Thyroid gland (tissue), 4 donors: ENCODE measurements at regions not wholly inside any gene's neighbourhood (a gene's known extent, or its start where the extent isn't known, plus 50 kb on each side); places are given as distances from the start of the nearest gene placed in this dataset.

Experiments
- DNase-seq, 2 donors: peaks; one replicate each; pipeline ENCODE4 v3.0.0-alpha.2; 2019
- H3K27ac ChIP-seq, 3 donors: fragments of 200-600 bp; sonication (generic); 1 replicate in 2 of 3; 2 replicates in 1 of 3; pipeline ENCODE4 v1.5.1; 2016 to 2019; ENCODE audit warnings: mild to moderate bottlenecking in 1 of 3, moderate library complexity in 1 of 3
- H3K27me3 ChIP-seq: fragments of 200-600 bp; sonication (generic); one replicate; pipeline ENCODE4 v1.5.1; 2019
- H3K36me3 ChIP-seq, 2 donors: fragments of 200-600 bp; sonication (generic); one replicate each; pipeline ENCODE4 v1.5.1; 2016 to 2019
- H3K4me1 ChIP-seq, 2 donors: fragments of 200-600 bp; sonication (generic); one replicate each; pipeline ENCODE4 v1.5.1; 2017 to 2019
- H3K4me3 ChIP-seq, 3 donors: fragments of 200-600 bp; sonication (generic); replicated peaks in 1 of 3; 1 replicate in 2 of 3; 2 replicates in 1 of 3; pipeline ENCODE4 v1.5.1; 2016; ENCODE audit warnings: mild to moderate bottlenecking in 1 of 3
- H3K9me3 ChIP-seq: fragments of 200-600 bp; sonication (generic); one replicate; pipeline ENCODE4 v1.5.1; 2017
- CTCF ChIP-seq, 6 experiments: fragments of 200-600 bp in 3 of 6; fragments of 450-650 bp in 3 of 6; sonication (generic) in 3 of 6; IDR thresholded peaks; one replicate each; pipeline ENCODE4 v1.5.1; 2016 to 2019; ENCODE audit warnings: antibody characterized with exemption in 6 of 6, mild to moderate bottlenecking in 2 of 6, inconsistent platforms in 1 of 6, moderate library complexity in 1 of 6
- POLR2A ChIP-seq, 2 donors: fragments of 450-650 bp; IDR thresholded peaks; one replicate each; pipeline ENCODE4 v1.6.1; 2017; ENCODE audit warnings: antibody characterized with exemption in 2 of 2, mild to moderate bottlenecking in 2 of 2, moderate library complexity in 1 of 2
- WGBS, 2 donors: methylation state at CpG; one replicate each; pipeline ENCODE4 v1.1.5; 2017; 5-methylcytosine and 5-hydroxymethylcytosine counted together
- intact Hi-C: fragments of 100-400 bp; cut with DNase I; formaldehyde crosslinking; loops from one replicate; pipeline ENCODE4 v1.15.1; 2023

- 61 to 62% methylated on average over 5 of the region's 5 CpGs for WGBS, 2 donors
- Histone ChIP-seq H3K36me3 (no peaks in the 10 kb centered on the region), H3K4me1 (no peaks in the 10 kb centered on the region), H3K4me3 (no peak overlapping the region), H3K27me3 (no peaks in the 10 kb centered on the region), H3K9me3 (no peaks in the 10 kb centered on the region), H3K27ac (no peak overlapping the region)
- TF ChIP-seq POLR2A (IDR thresholded peaks at IDR 0.05) = no peak
- TF ChIP-seq CTCF (IDR thresholded peaks at IDR 0.05) = no peak
- no peak for DNase-seq
- intact Hi-C loops = no loop called here
Observed at GRCh38 chr2:64823794-64824193, 165.4 kb upstream of the SLC1A4 start.

DNA sequence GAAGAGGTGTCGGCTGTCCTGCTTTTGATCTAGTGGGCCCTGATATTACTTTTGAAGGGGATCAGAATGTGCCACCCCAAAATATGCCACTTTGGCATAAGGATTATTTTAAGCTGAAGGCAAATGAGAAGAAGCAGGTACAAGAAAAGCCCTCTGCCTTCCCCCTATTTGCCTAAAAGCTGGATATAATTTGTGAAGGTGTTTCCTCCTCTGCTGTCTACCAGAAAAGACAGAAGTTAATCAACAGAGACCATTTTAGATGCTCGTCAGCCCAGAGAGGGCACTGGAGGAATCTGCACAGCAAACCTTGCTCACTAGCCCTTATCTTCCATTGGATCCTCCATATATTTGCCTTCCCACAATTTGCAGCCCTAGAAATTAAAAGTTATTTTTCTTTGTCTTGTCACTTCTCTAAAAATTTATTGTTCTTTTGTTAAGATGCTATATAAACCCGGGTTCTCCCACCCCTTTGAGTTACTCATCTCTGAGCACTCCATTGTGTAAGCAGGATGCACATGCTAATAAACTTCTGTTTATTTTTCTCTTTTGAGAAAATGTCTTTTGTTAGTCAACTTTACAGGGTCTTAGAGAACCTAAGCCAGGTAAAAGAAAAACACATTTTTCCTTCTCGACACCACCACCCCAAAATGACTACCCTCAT is 163.2 kb upstream of the SLC1A4 start:
- no peak for DNase-seq
- TF ChIP-seq POLR2A (IDR thresholded peaks at IDR 0.05) (no peak), CTCF (IDR thresholded peaks at IDR 0.05) (no peak)
- Histone ChIP-seq H3K4me1 (peaks cover 0 to 1% of the 10 kb centered on the region in 2 donors), H3K27me3 (no peaks in the 10 kb centered on the region), H3K9me3 (no peaks in the 10 kb centered on the region), H3K4me3 (no peak overlapping the region), H3K27ac (no peak overlapping the region), H3K36me3 (no peaks in the 10 kb centered on the region)
- intact Hi-C loops = no loop called here
- WGBS, 2 donors = 86 to 90% methylated on average over 4 of the region's 4 CpGs

GRCh38 chr2:64826703-64827102 is 162.5 kb upstream of the SLC1A4 start:
- TF ChIP-seq CTCF (IDR thresholded peaks at IDR 0.05) = no peak
- no peak for TF ChIP-seq POLR2A (IDR thresholded peaks at IDR 0.05)
- no peak overlapping the region for H3K4me3 ChIP-seq
- no peak for DNase-seq
- H3K4me1 ChIP-seq = peaks cover 0 to 8% of the 10 kb centered on the region in 2 donors
- H3K36me3 ChIP-seq = no peaks in the 10 kb centered on the region
- H3K27me3 ChIP-seq = no peaks in the 10 kb centered on the region
- WGBS, 2 donors = 69 to 87% methylated on average over 2 of the region's 2 CpGs
- intact Hi-C loops = no loop called here
- H3K9me3 ChIP-seq = no peaks in the 10 kb centered on the region
- no peak overlapping the region for H3K27ac ChIP-seq

DNA sequence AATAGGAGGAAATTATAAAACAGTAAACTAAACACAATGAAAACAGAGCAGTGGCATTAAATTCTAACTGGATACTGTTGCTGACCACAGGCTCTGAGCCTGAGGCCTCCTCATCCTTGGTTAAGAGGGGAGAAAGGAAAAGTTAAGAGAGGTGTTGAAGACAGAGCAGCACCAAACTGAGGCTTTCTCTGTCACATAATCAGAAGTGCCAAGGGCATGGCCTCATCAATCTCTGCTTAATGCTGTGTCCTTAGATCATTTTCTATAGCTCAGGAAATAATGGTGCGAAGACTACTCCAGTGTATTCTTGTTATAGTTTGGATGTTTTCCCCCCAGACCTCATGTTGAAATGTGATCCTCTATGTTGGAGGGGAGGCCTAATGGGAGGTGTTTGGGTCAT is 160.9 kb upstream of the SLC1A4 start:
- Histone ChIP-seq H3K4me1 (peaks cover 0 to 8% of the 10 kb centered on the region in 2 donors), H3K27me3 (no peaks in the 10 kb centered on the region), H3K9me3 (no peaks in the 10 kb centered on the region), H3K4me3 (no peak overlapping the region), H3K36me3 (no peaks in the 10 kb centered on the region), H3K27ac (no peak overlapping the region)
- TF ChIP-seq CTCF (IDR thresholded peaks at IDR 0.05) (no peak), POLR2A (IDR thresholded peaks at IDR 0.05) (no peak)
- intact Hi-C loops = no loop called here
- 88 to 100% methylated on average over 1 of the region's 1 CpG for WGBS, 2 donors
- DNase-seq = no peak

GRCh38 chr2:64829525-64829924 is 159.7 kb upstream of the SLC1A4 start:
- intact Hi-C loops = no loop called here
- H3K4me3 ChIP-seq = no peak overlapping the region
- no peak overlapping the region for H3K27ac ChIP-seq
- no peak for TF ChIP-seq CTCF (IDR thresholded peaks at IDR 0.05)
- TF ChIP-seq POLR2A (IDR thresholded peaks at IDR 0.05) = no peak
- no peak for DNase-seq
- no peaks in the 10 kb centered on the region for H3K27me3 ChIP-seq
- no peaks in the 10 kb centered on the region for H3K9me3 ChIP-seq
- H3K4me1 ChIP-seq = peaks cover 0 to 13% of the 10 kb centered on the region in 2 donors
- no peaks in the 10 kb centered on the region for H3K36me3 ChIP-seq
- 94 to 97% methylated on average over 6 of the region's 6 CpGs for WGBS, 2 donors
